ENCODE measurements at regions not wholly inside any gene's neighbourhood (a gene's known extent, or its start where the extent isn't known, plus 50 kb on each side); places are given as distances from the start of the nearest gene placed in this dataset.

GRCh38 chr2:237150186-237150585 lies 64.5 kb downstream of the COPS8 start:
- H3K27ac Mint-ChIP-seq, result no peak overlapping the region
- H3K36me3 Mint-ChIP-seq (ENCODE audit: low read depth), result peaks cover 10% of the 10 kb centered on the region
- TF ChIP-seq CTCF (IDR thresholded peaks at IDR 0.05; ENCODE audit: unreplicated experiment in 3 of 3), result no peak

GRCh38 chr2:237150831-237151375 lies 65.2 kb downstream of the COPS8 start:
- Mint-ChIP-seq H3K36me3 (ENCODE audit: low read depth) (peaks cover 10% of the 10 kb centered on the region), H3K4me1 (peaks cover 12% of the 10 kb centered on the region), H3K27me3 (ENCODE audit: low read depth) (peaks cover 5% of the 10 kb centered on the region), H3K9me3 (peaks cover 35% of the 10 kb centered on the region), H3K4me3 (no peak overlapping the region), H3K27ac (no peak overlapping the region)
- TF ChIP-seq CTCF (IDR thresholded peaks at IDR 0.05; ENCODE audit: unreplicated experiment in 3 of 3), result no peak

More at GRCh38 chr2:237150186-237150585, 64.5 kb downstream of the COPS8 start:
- H3K9me3 Mint-ChIP-seq, result peaks cover 38% of the 10 kb centered on the region
- peaks cover 3% of the 10 kb centered on the region for H3K27me3 Mint-ChIP-seq (ENCODE audit: low read depth)
- no peak overlapping the region for H3K4me3 Mint-ChIP-seq
- H3K4me1 Mint-ChIP-seq, result peaks cover 7% of the 10 kb centered on the region

GRCh38 chr2:237152361-237152760 lies 66.7 kb downstream of the COPS8 start:
- no peak overlapping the region for H3K27ac Mint-ChIP-seq
- H3K9me3 Mint-ChIP-seq, result peaks cover 23% of the 10 kb centered on the region
- peaks cover 5% of the 10 kb centered on the region for H3K27me3 Mint-ChIP-seq (ENCODE audit: low read depth)
- TF ChIP-seq CTCF (IDR thresholded peaks at IDR 0.05; ENCODE audit: unreplicated experiment in 3 of 3), result no peak
- no peaks in the 10 kb centered on the region for H3K36me3 Mint-ChIP-seq (ENCODE audit: low read depth)
- no peak overlapping the region for H3K4me3 Mint-ChIP-seq
- H3K4me1 Mint-ChIP-seq, result peaks cover 12% of the 10 kb centered on the region

DNA sequence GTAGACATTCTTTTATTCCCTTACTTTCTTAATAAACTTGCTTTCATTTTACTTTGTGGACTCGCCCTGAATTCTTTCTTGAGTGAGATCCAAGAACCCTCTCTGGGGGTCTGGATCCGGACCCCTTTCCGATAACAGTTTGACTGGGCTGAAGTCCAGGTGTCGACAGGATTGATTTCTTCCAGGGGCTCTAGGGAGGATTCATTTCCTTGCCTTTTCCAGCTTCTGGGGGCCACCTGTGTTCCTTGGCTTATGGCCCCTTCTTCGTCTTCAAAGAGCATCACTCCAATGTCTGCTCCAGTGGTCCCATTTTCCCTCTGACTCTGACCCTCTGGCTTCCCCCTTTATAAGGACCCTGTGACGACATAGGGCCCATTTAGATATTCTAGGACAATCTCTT lies 67.5 kb downstream of the COPS8 start:
- H3K9me3 Mint-ChIP-seq, result peaks cover 17% of the 10 kb centered on the region
- no peak for TF ChIP-seq CTCF (IDR thresholded peaks at IDR 0.05; ENCODE audit: unreplicated experiment in 3 of 3)
- H3K27me3 Mint-ChIP-seq (ENCODE audit: low read depth), result peaks cover 5% of the 10 kb centered on the region
- H3K27ac Mint-ChIP-seq, result no peak overlapping the region
- H3K4me3 Mint-ChIP-seq, result no peak overlapping the region
- no peaks in the 10 kb centered on the region for H3K36me3 Mint-ChIP-seq (ENCODE audit: low read depth)
- peaks cover 12% of the 10 kb centered on the region for H3K4me1 Mint-ChIP-seq

DNA sequence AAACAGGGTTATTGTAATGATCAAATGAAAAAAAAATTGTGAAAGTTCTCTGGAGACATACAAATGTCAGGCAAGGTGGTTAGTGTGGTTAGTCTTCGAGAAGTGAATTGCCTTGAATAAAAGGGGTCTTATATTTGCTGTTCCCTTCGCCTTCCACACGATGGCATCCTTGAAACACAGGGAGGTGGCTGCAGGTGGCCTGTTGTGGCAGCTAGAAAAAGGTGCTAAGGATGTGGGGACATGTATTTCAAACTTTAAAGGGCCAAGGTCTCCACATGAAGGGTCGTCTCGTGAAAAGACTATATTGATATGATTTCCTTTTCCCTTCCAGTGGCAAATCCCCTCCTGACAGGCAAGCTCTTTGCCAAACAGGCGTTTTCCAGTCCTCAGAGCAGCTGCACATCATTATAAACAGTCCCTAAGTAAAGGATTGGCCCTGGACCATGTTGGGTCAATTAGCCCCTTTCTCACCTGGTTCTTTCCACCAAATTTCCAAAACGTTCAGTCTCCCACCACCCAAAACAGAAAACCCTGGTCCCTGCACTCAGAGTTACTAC lies 68.5 kb downstream of the COPS8 start:
- peaks cover 9% of the 10 kb centered on the region for H3K9me3 Mint-ChIP-seq
- H3K36me3 Mint-ChIP-seq (ENCODE audit: low read depth), result no peaks in the 10 kb centered on the region
- peaks cover 17% of the 10 kb centered on the region for H3K4me1 Mint-ChIP-seq
- H3K27me3 Mint-ChIP-seq (ENCODE audit: low read depth), result peaks cover 5% of the 10 kb centered on the region
- peak overlapping the region in 1 of 3 experiments; percentile 24 for H3K27ac Mint-ChIP-seq
- peak; percentile 54 to 65 (median 59) for TF ChIP-seq CTCF (IDR thresholded peaks at IDR 0.05; ENCODE audit: unreplicated experiment in 3 of 3)
- H3K4me3 Mint-ChIP-seq, result no peak overlapping the region

Measured in nephron (organoid).